IMR-90 (cell line): ENCODE measurements at regions not wholly inside any gene's neighbourhood (a gene's known extent, or its start where the extent isn't known, plus 50 kb on each side); places are given as distances from the start of the nearest gene placed in this dataset.

Experiments
- ATAC-seq: fragments of 200-7000 bp; cut with Tn5 transposase; 2 replicates; pipeline ENCODE4 v1.9.1; 2020; ENCODE audit warnings: low read depth, mild to moderate bottlenecking, moderate library complexity
- BruUV-seq: library from RNA; stranded (reverse); fragments of 400-500 nt; replicated peaks from 2 replicates; lab custom pipeline; 2021; lab: Mats Ljungman, UMichigan
- CTCF ChIA-PET: fragments of 300-600 bp; formaldehyde crosslinking; extraction: SDS; loops from one replicate; lab custom pipeline; 2021; ENCODE audit warnings: antibody characterized with exemption; lab: Yijun Ruan, JAX
- POLR2A ChIA-PET: fragments of 300-600 bp; sonication (Branson Sonifier 250); formaldehyde crosslinking; loops from one replicate; lab custom pipeline; 2022; ENCODE audit warnings: antibody characterized with exemption; ENCODE audit not compliant: unreplicated experiment; lab: Charles Lee
- DNase-seq: peaks from one replicate; pipeline ENCODE4 v3.0.0; 2013
- H2AFZ ChIP-seq: replicated peaks from 2 replicates; pipeline ENCODE3; 2013; ENCODE audit warnings: low read length, mild to moderate bottlenecking; ENCODE audit not compliant: poor library complexity
- H2AK5ac ChIP-seq: 2 replicates; pipeline ENCODE4 v1.6.1; 2013; ENCODE audit warnings: low read depth, low read length, inconsistent platforms
- H2AK9ac ChIP-seq: replicated peaks from 2 replicates; pipeline ENCODE3; 2013; ENCODE audit warnings: mild to moderate bottlenecking, low read depth, low read length, moderate library complexity; ENCODE audit not compliant: poor library complexity
- H2BK120ac ChIP-seq: 2 replicates; pipeline ENCODE4 v1.6.1; 2013; ENCODE audit warnings: low read depth, low read length, inconsistent platforms
- H2BK15ac ChIP-seq: 3 replicates; pipeline ENCODE4 v1.6.1; 2013; ENCODE audit warnings: low read depth, low read length, inconsistent platforms
- H2BK20ac ChIP-seq: 2 replicates; pipeline ENCODE4 v1.6.1; 2013; ENCODE audit warnings: low read depth, mild to moderate bottlenecking, inconsistent platforms, low read length, moderate library complexity
- H2BK5ac ChIP-seq: 2 replicates; pipeline ENCODE4 v1.6.1; 2013; ENCODE audit warnings: mild to moderate bottlenecking, low read depth, low read length, inconsistent platforms; ENCODE audit not compliant: poor library complexity, severe bottlenecking
- H3K14ac ChIP-seq: replicated peaks from 2 replicates; pipeline ENCODE4 v1.6.1; 2013; ENCODE audit warnings: low read depth, low read length, inconsistent platforms
- H3K18ac ChIP-seq: 2 replicates; pipeline ENCODE4 v1.6.1; 2013; ENCODE audit warnings: low read depth, low read length, control low read depth
- H3K23ac ChIP-seq: 2 replicates; pipeline ENCODE4 v1.6.1; 2013; ENCODE audit warnings: low read depth, low read length, inconsistent platforms
- H3K27ac ChIP-seq: 2 replicates; pipeline ENCODE4 v1.5.1; 2013; ENCODE audit warnings: mild to moderate bottlenecking, control low read depth, low read length; ENCODE audit not compliant: insufficient read depth
- H3K27me3 ChIP-seq: 2 replicates; pipeline ENCODE4 v1.6.1; 2013; ENCODE audit warnings: low read length; ENCODE audit not compliant: control insufficient read depth, insufficient read depth
- H3K36me3 ChIP-seq: 2 replicates; pipeline ENCODE4 v1.6.1; 2013; ENCODE audit warnings: low read length, mixed read lengths; ENCODE audit not compliant: control insufficient read depth, insufficient read depth
- H3K4ac ChIP-seq: 2 replicates; pipeline ENCODE4 v1.6.1; 2013; ENCODE audit warnings: low read depth, low read length, inconsistent platforms
- H3K4me1 ChIP-seq: 2 replicates; pipeline ENCODE4 v1.6.1; 2013; ENCODE audit warnings: low read length, mixed read lengths; ENCODE audit not compliant: control insufficient read depth, insufficient read depth
- H3K4me2 ChIP-seq: 2 replicates; pipeline ENCODE4 v1.6.1; 2013; ENCODE audit warnings: low read depth, mild to moderate bottlenecking, control low read depth, low read length, moderate library complexity
- H3K4me3 ChIP-seq: 2 replicates; pipeline ENCODE4 v1.5.1; 2013; ENCODE audit warnings: low read depth, mild to moderate bottlenecking, control low read depth, low read length, moderate library complexity; ENCODE audit not compliant: insufficient read depth
- H3K56ac ChIP-seq: 2 replicates; pipeline ENCODE4 v1.6.1; 2013; ENCODE audit warnings: low read length, inconsistent platforms; ENCODE audit not compliant: insufficient read depth; ENCODE audit errors: extremely low read depth
- H3K79me1 ChIP-seq, 2 experiments: 2 replicates each; pipeline ENCODE4 v1.6.1; 2013; ENCODE audit warnings: low read length in 2 of 2, inconsistent platforms in 1 of 2, low read depth in 1 of 2
- H3K9ac ChIP-seq: 2 replicates; pipeline ENCODE4 v1.6.1; 2013; ENCODE audit warnings: low read depth, low read length, control low read depth
- H3K9me1 ChIP-seq: 2 replicates; pipeline ENCODE4 v1.6.1; 2013; ENCODE audit warnings: low read length, inconsistent platforms; ENCODE audit not compliant: insufficient read depth
- H3K9me3 ChIP-seq: 2 replicates; pipeline ENCODE4 v1.6.1; 2013; ENCODE audit warnings: low read length; ENCODE audit not compliant: control insufficient read depth, insufficient read depth
- H4K20me1 ChIP-seq: 2 replicates; pipeline ENCODE4 v1.6.1; 2013; ENCODE audit warnings: low read length, inconsistent platforms; ENCODE audit not compliant: insufficient read depth
- H4K5ac ChIP-seq: 2 replicates; pipeline ENCODE4 v1.6.1; 2013; ENCODE audit warnings: mild to moderate bottlenecking, low read depth, low read length, control low read depth
- H4K8ac ChIP-seq, 2 experiments: 2 replicates each; pipeline ENCODE4 v1.6.1; 2013; ENCODE audit warnings: low read depth in 2 of 2, low read length in 2 of 2, control low read depth in 1 of 2, inconsistent platforms in 1 of 2
- H4K91ac ChIP-seq: 2 replicates; pipeline ENCODE4 v1.6.1; 2013; ENCODE audit warnings: low read depth, low read length, inconsistent platforms; ENCODE audit not compliant: insufficient read depth
- BHLHE40 ChIP-seq: fragments of 150-350 bp; IDR thresholded peaks from 2 replicates; pipeline ENCODE4 v1.6.1; 2016; ENCODE audit warnings: mild to moderate bottlenecking, low read depth, low read length
- CEBPB ChIP-seq: IDR thresholded peaks from 2 replicates; pipeline ENCODE4 v1.6.1; 2012; ENCODE audit warnings: low read depth, low read length, improper control_type of control experiment
- CHD1 ChIP-seq: IDR thresholded peaks from 2 replicates; pipeline ENCODE4 v1.6.1; 2012; ENCODE audit warnings: low read depth, low read length, improper control_type of control experiment
- FOS ChIP-seq: fragments of 150-350 bp; IDR thresholded peaks from 2 replicates; pipeline ENCODE4 v1.6.1; 2016; ENCODE audit warnings: low read depth, low read length
- MAFK ChIP-seq: IDR thresholded peaks from 2 replicates; pipeline ENCODE4 v1.6.1; 2012; ENCODE audit warnings: low read depth, low read length, improper control_type of control experiment
- MXI1 ChIP-seq: IDR thresholded peaks from 2 replicates; pipeline ENCODE4 v1.6.1; 2012; ENCODE audit warnings: low read depth, mild to moderate bottlenecking, low read length, moderate library complexity, borderline replicate concordance
- POLR2A ChIP-seq: IDR thresholded peaks from 2 replicates; pipeline ENCODE4 v1.6.1; 2012; ENCODE audit warnings: mild to moderate bottlenecking, low read depth, low read length
- RAD21 ChIP-seq: IDR thresholded peaks from 2 replicates; pipeline ENCODE4 v1.6.1; 2012; ENCODE audit warnings: low read length, improper control_type of control experiment
- RCOR1 ChIP-seq: IDR thresholded peaks from 2 replicates; pipeline ENCODE4 v1.6.1; 2012; ENCODE audit warnings: mild to moderate bottlenecking, low read length, improper control_type of control experiment; ENCODE audit not compliant: insufficient replicate concordance
- RFX5 ChIP-seq: IDR thresholded peaks from 2 replicates; pipeline ENCODE4 v1.8.0; 2012; ENCODE audit warnings: low read depth, mild to moderate bottlenecking, low read length, moderate library complexity
- SMC3 ChIP-seq: fragments of 150-350 bp; IDR thresholded peaks from 2 replicates; pipeline ENCODE4 v1.6.1; 2016; ENCODE audit warnings: low read depth, mild to moderate bottlenecking, antibody characterized with exemption, low read length, moderate library complexity
- WGBS, 2 experiments: methylation state at CpG; one replicate each; pipeline versions ENCODE4 v1.1.5 to v1.1.7; 2013; ENCODE audit warnings: missing lambda C conversion rate in 2 of 2; ENCODE audit not compliant: insufficient read length in 1 of 2; ENCODE audit errors: extremely low coverage in 2 of 2; 5-methylcytosine and 5-hydroxymethylcytosine counted together
- dilution Hi-C: fragments of 300-500 bp; cut with HindIII; formaldehyde crosslinking; loops from one replicate; pipeline ENCODE4 v1.14.3; 2018; ENCODE audit warnings: low sequenced_read_pairs; ENCODE audit not compliant: unreplicated experiment
- in situ Hi-C: fragments of 300-500 bp; cut with MboI; formaldehyde crosslinking; loops from 3 replicates; pipeline ENCODE4 v1.14.3; 2019; ENCODE audit warnings: low sequenced_read_pairs, inconsistent platforms, mixed read lengths
- intact Hi-C: fragments of 100-400 bp; cut with micrococcal nuclease; formaldehyde crosslinking; loops from 2 replicates; pipeline ENCODE4 v1.10.0; 2022
- TF ChIP-seq, protein P1 (sequence below): fragments of 150-350 bp; IDR thresholded peaks from 2 replicates; pipeline ENCODE4 v1.6.1; 2016; ENCODE audit warnings: low read depth, mild to moderate bottlenecking, low read length, moderate library complexity, borderline replicate concordance
- TF ChIP-seq, protein P2 (sequence below): conservative IDR thresholded peaks from 2 replicates; pipeline ENCODE4 v1.5.1; 2012; ENCODE audit warnings: mild to moderate bottlenecking, low read depth, low read length, improper control_type of control experiment

GRCh38 chr7:57399251-57399940 lies 50.6 kb upstream of the ZNF716 start:
- TF ChIP-seq RCOR1 = no peak
- no peak for TF ChIP-seq FOS
- no peak for TF ChIP-seq POLR2A
- TF ChIP-seq CEBPB = no peak
- no peak for TF ChIP-seq MAFK
- TF ChIP-seq SMC3 = no peak
- TF ChIP-seq, protein P1, sequence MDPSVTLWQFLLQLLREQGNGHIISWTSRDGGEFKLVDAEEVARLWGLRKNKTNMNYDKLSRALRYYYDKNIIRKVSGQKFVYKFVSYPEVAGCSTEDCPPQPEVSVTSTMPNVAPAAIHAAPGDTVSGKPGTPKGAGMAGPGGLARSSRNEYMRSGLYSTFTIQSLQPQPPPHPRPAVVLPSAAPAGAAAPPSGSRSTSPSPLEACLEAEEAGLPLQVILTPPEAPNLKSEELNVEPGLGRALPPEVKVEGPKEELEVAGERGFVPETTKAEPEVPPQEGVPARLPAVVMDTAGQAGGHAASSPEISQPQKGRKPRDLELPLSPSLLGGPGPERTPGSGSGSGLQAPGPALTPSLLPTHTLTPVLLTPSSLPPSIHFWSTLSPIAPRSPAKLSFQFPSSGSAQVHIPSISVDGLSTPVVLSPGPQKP = no peak
- no peak for TF ChIP-seq CHD1
- TF ChIP-seq BHLHE40 = no peak
- TF ChIP-seq, protein P2, sequence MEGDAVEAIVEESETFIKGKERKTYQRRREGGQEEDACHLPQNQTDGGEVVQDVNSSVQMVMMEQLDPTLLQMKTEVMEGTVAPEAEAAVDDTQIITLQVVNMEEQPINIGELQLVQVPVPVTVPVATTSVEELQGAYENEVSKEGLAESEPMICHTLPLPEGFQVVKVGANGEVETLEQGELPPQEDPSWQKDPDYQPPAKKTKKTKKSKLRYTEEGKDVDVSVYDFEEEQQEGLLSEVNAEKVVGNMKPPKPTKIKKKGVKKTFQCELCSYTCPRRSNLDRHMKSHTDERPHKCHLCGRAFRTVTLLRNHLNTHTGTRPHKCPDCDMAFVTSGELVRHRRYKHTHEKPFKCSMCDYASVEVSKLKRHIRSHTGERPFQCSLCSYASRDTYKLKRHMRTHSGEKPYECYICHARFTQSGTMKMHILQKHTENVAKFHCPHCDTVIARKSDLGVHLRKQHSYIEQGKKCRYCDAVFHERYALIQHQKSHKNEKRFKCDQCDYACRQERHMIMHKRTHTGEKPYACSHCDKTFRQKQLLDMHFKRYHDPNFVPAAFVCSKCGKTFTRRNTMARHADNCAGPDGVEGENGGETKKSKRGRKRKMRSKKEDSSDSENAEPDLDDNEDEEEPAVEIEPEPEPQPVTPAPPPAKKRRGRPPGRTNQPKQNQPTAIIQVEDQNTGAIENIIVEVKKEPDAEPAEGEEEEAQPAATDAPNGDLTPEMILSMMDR = no peak
- no peak for TF ChIP-seq RFX5
- TF ChIP-seq MXI1 = no peak
- TF ChIP-seq RAD21 = no peak
- WGBS, 2 experiments = no CpG with 5 or more reads among the region's 6 CpGs
- no peak for ATAC-seq

More at GRCh38 chr7:57399251-57399940, 50.6 kb upstream of the ZNF716 start:
- H3K14ac ChIP-seq = no peak overlapping the region
- ChIA-PET POLR2A (no interaction called here), CTCF (no interaction called here)
- no peaks in the 10 kb centered on the region for H4K20me1 ChIP-seq
- no peak overlapping the region for H2BK15ac ChIP-seq
- no peak overlapping the region for H3K4me2 ChIP-seq
- H3K4ac ChIP-seq = no peak overlapping the region
- dilution Hi-C loops = no loop called here
- no peak overlapping the region for H2AFZ ChIP-seq
- H3K27ac ChIP-seq = no peak overlapping the region
- H3K56ac ChIP-seq = no peak overlapping the region
- no peak overlapping the region for H3K9ac ChIP-seq
- in situ Hi-C loops = no loop called here
- peaks cover 15% of the 10 kb centered on the region; the same call in 1 of the 2 replicates for H3K9me3 ChIP-seq
- no peak for DNase-seq
- no peak overlapping the region for H4K8ac ChIP-seq
- intact Hi-C loops = no loop called here
- H2BK5ac ChIP-seq = no peak overlapping the region
- no TSS peak for BruUV-seq
- H3K18ac ChIP-seq = no peak overlapping the region
- H4K5ac ChIP-seq = no peak overlapping the region
- H3K23ac ChIP-seq = no peak overlapping the region
- no peaks in the 10 kb centered on the region for H3K4me1 ChIP-seq
- no peaks in the 10 kb centered on the region for H3K79me1 ChIP-seq
- H2BK120ac ChIP-seq = no peak overlapping the region
- no peaks in the 10 kb centered on the region for H3K27me3 ChIP-seq
- H3K36me3 ChIP-seq = no peaks in the 10 kb centered on the region
- no peak overlapping the region for H4K91ac ChIP-seq
- no peak overlapping the region for H2AK5ac ChIP-seq
- no peaks in the 10 kb centered on the region for H3K9me1 ChIP-seq
- H3K4me3 ChIP-seq = no peak overlapping the region
- H2AK9ac ChIP-seq = no peak overlapping the region
- no peak overlapping the region for H2BK20ac ChIP-seq
